ENCODE measurements at regions not wholly inside any gene's neighbourhood (a gene's known extent, or its start where the extent isn't known, plus 50 kb on each side); places are given as distances from the start of the nearest gene placed in this dataset.

DNA sequence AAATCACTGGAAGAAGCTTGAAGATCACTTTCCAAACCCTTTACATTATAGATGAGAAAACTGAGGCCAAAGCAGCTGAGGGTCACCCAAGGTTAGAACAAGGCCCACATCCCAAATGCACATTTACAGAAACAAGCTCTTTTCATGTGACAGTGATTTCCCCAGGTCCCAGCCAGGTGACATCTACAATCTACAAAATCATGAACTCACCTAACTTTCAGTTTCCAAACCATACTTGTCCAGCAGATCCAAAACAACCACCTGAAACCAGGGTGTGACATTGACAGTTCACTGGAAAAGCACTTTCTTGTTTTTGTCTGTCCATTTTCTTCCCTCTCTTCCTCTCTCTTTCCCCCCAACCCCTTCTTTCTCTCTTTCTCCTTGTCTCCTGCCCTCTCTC, 132.2 kb upstream of the PRICKLE2 start:
- TF ChIP-seq, protein P1, sequence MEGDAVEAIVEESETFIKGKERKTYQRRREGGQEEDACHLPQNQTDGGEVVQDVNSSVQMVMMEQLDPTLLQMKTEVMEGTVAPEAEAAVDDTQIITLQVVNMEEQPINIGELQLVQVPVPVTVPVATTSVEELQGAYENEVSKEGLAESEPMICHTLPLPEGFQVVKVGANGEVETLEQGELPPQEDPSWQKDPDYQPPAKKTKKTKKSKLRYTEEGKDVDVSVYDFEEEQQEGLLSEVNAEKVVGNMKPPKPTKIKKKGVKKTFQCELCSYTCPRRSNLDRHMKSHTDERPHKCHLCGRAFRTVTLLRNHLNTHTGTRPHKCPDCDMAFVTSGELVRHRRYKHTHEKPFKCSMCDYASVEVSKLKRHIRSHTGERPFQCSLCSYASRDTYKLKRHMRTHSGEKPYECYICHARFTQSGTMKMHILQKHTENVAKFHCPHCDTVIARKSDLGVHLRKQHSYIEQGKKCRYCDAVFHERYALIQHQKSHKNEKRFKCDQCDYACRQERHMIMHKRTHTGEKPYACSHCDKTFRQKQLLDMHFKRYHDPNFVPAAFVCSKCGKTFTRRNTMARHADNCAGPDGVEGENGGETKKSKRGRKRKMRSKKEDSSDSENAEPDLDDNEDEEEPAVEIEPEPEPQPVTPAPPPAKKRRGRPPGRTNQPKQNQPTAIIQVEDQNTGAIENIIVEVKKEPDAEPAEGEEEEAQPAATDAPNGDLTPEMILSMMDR (IDR thresholded peaks at IDR 0.05 in 8 of 11, conservative IDR thresholded peaks at IDR 0.05 in 3 of 11) = no peak
- TF ChIP-seq POLR2A (IDR thresholded peaks at IDR 0.05) (no peak), POLR2AphosphoS5 (IDR thresholded peaks at IDR 0.05) (no peak)

All from spleen (tissue), 7 donors.